ENCODE measurements at regions not wholly inside any gene's neighbourhood (a gene's known extent, or its start where the extent isn't known, plus 50 kb on each side); places are given as distances from the start of the nearest gene placed in this dataset.

DNA sequence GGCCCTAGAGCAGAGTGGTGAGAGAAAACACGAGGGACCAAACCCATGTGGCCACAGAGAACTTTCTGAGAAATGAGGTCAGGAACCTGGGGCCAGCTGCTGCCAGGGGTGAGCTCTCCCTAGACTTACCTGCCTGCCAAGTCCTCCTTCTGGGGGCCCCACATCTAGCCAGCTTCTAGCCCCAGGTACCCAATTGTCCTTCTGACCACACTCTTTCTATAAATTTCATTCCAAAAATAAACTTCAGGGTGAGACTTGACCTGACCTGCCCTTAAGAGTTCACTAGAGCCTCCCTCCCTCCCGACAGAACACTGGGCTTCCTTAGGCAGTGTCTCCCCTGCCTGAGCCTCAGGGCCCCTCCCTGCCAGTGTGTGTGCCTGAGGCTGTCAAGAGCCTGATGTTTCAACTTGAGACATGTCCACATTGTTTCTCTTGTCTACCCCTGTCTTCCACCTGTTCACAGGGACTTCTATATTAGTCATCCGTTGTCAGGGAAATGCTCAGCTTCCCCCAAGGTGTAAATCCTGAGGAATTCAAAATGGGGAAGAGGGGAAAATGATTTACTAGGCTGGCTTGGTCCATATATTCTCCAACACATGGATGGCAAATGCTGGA is 312.8 kb upstream of the TLE3 start:
- DNase-seq (ENCODE audit: low spot score in 2 of 2) (no peak), ATAC-seq (no peak)
- Mint-ChIP-seq H3K4me1 (no peaks in the 10 kb centered on the region), H3K36me3 (no peaks in the 10 kb centered on the region), H3K27ac (no peak overlapping the region), H3K4me3 (no peak overlapping the region), H3K9me3 (no peaks in the 10 kb centered on the region)

DNA sequence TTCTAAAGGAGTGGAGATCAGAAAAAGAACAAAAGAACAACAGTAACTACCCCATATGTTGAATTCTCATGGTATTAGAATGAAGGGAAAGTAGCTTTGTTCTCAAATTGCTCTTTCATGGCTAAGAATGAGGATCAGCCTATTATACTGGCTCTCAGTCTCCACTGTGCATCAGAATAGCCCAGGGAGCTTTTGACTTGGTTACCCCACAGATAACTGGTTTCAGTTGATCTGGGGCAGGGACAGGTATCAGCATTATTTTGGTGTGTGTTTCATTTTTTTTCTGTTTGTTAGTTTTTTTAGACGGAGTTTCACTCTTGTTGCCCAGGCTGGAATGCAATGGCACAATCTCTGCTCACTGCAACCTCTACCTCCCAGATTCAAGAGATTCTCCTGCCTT is 311.7 kb upstream of the TLE3 start:
- no peaks in the 10 kb centered on the region for H3K9me3 Mint-ChIP-seq
- no peaks in the 10 kb centered on the region for H3K36me3 Mint-ChIP-seq
- DNase-seq (ENCODE audit: low spot score in 2 of 2) (no peak), ATAC-seq (no peak)
- H3K4me1 Mint-ChIP-seq, result no peaks in the 10 kb centered on the region
- no peak overlapping the region for H3K4me3 Mint-ChIP-seq
- no peak overlapping the region for H3K27ac Mint-ChIP-seq

DNA sequence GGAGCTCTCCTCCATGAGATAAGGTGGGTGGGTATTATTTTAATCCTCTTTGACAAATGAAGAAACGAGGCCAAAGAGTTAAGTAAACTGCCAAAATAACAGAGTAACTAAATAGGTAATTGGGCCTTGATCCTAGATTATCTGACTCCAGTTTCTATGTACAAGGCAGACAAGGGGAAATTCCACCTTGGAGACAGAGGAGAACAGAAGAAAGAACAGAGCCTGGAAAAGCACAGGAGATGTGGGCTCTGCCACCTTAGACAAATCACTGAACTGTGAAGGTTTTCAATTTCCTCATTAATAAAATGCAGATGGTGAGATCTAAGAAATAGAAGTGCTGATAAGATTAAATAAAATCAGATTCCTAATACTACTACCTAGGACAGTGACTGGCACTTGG is 310.2 kb upstream of the TLE3 start:
- Mint-ChIP-seq H3K4me1 (no peaks in the 10 kb centered on the region), H3K36me3 (no peaks in the 10 kb centered on the region), H3K4me3 (no peak overlapping the region), H3K27ac (no peak overlapping the region), H3K9me3 (no peaks in the 10 kb centered on the region)
- DNase-seq (ENCODE audit: low spot score in 2 of 2) (no peak), ATAC-seq (no peak)

DNA sequence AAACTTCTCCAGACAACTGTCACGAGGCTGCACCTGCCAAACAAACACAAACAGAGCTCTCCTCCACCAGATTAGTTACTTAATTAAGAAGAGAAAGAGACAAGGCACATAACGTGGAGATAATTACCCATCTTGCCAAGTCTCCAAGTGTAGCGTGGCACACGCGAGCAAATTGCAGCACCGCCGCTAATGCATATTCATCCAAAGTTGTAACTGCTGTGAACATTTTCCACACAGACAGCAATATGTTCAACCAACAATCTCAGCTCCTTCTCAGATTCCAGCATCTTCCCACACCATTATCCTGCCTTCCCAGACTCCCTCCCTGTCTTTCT is 309.6 kb upstream of the TLE3 start:
- H3K4me1 Mint-ChIP-seq, result no peaks in the 10 kb centered on the region
- H3K9me3 Mint-ChIP-seq, result no peaks in the 10 kb centered on the region
- H3K36me3 Mint-ChIP-seq, result no peaks in the 10 kb centered on the region
- no peak overlapping the region for H3K27ac Mint-ChIP-seq
- no peak overlapping the region for H3K4me3 Mint-ChIP-seq
- DNase-seq (ENCODE audit: low spot score in 2 of 2), result no peak
- ATAC-seq, result no peak

DNA sequence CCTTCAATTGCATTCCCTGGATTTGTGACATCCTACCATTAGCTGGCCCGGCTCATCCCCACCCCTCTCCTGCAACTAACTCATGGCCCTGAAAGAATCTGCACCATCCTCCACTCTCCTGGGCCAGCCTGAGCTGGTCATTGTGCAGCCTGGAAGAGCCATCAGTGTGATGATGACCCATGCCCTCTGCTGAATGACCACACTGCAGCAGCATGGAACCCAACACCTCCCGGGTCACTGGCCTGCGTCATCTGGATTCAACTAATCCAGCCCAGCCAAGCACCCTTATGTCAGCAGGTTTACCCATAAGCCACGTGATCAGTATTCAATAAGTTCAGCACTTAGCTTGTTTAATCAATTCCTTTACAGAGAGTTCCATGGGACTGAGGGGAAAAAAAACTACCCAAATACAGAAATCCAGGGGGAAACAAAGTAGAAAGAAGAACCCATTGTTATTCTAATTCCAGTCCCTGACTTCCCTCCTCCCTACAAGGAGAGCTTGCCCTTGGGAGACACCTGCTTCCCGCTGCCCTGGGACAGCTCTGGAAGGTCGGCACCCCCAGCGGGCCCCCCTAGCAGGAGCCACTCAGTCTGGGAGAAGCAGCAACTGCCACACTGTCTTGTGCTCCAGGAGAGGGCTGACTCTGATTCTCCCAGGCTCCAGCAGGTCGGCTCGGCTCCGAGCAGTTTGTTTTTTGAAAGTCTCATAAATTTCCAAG is 309.1 kb upstream of the TLE3 start:
- DNase-seq (ENCODE audit: low spot score in 2 of 2) (no peak), ATAC-seq (no peak)
- no peak overlapping the region for H3K4me3 Mint-ChIP-seq
- no peaks in the 10 kb centered on the region for H3K36me3 Mint-ChIP-seq
- no peak overlapping the region for H3K27ac Mint-ChIP-seq
- H3K9me3 Mint-ChIP-seq, result no peaks in the 10 kb centered on the region
- no peaks in the 10 kb centered on the region for H3K4me1 Mint-ChIP-seq

DNA sequence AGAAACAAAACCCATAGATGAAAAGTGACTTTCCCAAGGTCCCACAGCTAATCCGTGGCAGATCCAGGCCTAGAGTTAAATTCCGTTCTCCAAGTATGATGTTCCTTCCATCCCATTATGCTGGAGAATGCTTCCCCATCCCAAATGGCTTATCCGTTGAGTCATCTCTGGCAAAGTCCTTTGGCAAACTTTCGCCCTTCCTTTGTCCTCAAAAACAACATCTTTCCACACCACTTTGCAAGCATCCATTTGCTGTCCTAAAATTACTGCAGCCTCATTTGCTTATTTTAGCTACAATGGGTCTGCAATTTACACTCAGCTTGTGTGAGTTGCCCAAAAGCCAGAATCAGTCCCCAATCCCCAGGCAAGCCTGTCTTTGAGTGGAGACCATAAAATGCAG is 304.0 kb upstream of the TLE3 start:
- DNase-seq (ENCODE audit: low spot score in 2 of 2) (no peak), ATAC-seq (no peak)
- no peaks in the 10 kb centered on the region for H3K36me3 Mint-ChIP-seq
- H3K27ac Mint-ChIP-seq, result no peak overlapping the region
- no peaks in the 10 kb centered on the region for H3K4me1 Mint-ChIP-seq
- no peaks in the 10 kb centered on the region for H3K9me3 Mint-ChIP-seq
- no peak overlapping the region for H3K4me3 Mint-ChIP-seq

DNA sequence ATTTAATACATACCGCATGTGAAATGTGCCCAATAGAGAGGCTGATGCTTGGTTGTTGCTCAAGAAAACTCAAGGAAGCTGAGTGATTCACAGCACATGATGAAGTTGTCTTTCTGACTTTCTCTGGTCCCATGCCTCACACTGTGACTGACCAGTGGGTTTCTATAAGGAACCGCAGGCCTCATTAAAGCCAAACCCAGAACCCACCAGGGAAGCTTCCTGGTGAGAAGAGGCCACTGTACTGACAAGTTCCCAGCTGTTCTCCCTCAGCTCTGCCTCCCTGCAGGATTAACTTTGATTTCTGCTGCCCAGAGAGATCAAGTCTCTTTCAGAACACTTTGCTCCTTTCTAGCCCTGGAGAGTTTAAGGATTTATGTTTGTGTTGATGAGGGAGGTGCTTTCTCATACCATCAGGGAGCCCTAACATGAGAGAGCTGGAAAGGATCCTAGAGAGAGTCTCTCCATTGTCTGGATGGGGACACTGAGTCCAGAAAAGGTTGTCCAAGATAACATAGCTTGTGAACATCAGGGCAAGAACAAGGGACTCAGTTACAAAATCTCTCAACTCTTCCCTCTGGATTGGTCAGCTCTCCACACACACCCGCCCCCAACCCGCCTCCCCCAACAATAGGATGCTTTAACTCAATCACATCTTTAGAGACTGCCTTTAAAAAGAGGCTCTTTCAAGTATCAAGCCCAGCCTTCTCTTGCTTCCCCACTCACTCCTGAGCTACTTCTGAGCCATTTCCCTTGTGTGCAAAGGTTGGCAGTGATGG is 303.2 kb upstream of the TLE3 start:
- no peaks in the 10 kb centered on the region for H3K4me1 Mint-ChIP-seq
- no peaks in the 10 kb centered on the region for H3K9me3 Mint-ChIP-seq
- no peak for DNase-seq (ENCODE audit: low spot score in 2 of 2)
- ATAC-seq, result no peak
- H3K4me3 Mint-ChIP-seq, result no peak overlapping the region
- no peaks in the 10 kb centered on the region for H3K36me3 Mint-ChIP-seq
- no peak overlapping the region for H3K27ac Mint-ChIP-seq

DNA sequence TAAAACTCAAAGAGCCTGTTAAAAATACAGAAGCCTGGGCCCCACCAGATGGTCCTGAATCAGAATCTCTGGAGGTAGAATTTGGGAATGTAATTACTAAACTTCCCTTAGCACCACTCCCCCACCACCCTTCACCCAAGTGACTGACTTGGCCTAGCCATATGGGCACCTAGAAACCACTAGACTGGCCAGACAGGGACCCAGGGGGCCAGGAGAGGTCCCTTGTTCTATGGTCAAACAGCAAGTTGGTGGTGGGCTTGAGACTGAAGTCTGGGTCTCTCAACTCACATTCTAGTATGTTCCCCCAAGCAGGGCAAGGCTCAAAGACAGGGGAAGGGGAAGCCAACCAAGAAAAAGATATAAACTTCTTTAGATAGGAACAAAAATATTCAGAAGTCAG is 301.5 kb upstream of the TLE3 start:
- no peaks in the 10 kb centered on the region for H3K36me3 Mint-ChIP-seq
- H3K4me1 Mint-ChIP-seq, result no peaks in the 10 kb centered on the region
- ATAC-seq (no peak), DNase-seq (ENCODE audit: low spot score in 2 of 2) (no peak)
- no peak overlapping the region for H3K4me3 Mint-ChIP-seq
- no peak overlapping the region for H3K27ac Mint-ChIP-seq
- H3K9me3 Mint-ChIP-seq, result no peaks in the 10 kb centered on the region

DNA sequence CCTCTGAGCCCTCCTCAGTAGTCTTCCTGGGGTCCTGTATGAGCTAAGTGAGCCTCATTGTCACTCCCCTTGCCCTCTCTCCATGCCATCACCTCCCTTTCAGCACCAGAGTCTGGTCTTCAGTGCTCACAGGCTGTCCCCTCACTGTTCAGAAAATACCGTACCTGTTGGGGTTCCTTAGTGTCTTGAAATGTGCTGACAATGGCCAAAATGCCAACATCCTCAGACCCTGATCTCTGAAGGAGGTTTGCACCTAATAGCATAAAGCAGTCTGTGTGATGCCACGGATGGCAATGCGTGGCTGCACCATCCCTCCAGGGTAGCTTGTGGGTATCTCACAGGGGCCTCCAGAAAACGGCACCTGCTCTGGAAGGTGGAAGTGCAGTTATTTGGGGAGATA is 301.0 kb upstream of the TLE3 start:
- Mint-ChIP-seq H3K4me3 (no peak overlapping the region), H3K9me3 (no peaks in the 10 kb centered on the region), H3K4me1 (no peaks in the 10 kb centered on the region), H3K36me3 (no peaks in the 10 kb centered on the region), H3K27ac (no peak overlapping the region)
- ATAC-seq (no peak), DNase-seq (ENCODE audit: low spot score in 2 of 2) (no peak)

DNA sequence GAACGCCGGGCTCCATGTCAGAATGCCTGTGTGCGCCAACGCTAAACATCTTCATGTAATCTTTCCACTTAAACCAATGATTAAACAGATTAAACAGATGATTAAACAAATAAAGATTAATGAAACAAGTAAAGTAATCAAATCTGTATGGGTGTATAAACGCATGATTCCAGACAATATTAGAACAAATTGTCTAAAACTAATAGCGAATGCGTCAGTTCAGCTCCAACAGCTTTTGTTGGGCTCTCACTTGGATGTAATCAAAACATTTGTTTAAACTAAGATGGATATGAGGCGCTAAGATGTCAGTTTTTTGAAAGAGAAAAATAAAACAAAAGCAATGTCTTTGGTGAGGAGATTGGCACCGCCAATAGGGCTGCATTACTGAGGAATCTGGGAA is 299.1 kb upstream of the TLE3 start:
- no peaks in the 10 kb centered on the region for H3K36me3 Mint-ChIP-seq
- no peaks in the 10 kb centered on the region for H3K4me1 Mint-ChIP-seq
- H3K27ac Mint-ChIP-seq, result no peak overlapping the region
- no peaks in the 10 kb centered on the region for H3K9me3 Mint-ChIP-seq
- ATAC-seq, result no peak
- H3K4me3 Mint-ChIP-seq, result no peak overlapping the region
- no peak for DNase-seq (ENCODE audit: low spot score in 2 of 2)

DNA sequence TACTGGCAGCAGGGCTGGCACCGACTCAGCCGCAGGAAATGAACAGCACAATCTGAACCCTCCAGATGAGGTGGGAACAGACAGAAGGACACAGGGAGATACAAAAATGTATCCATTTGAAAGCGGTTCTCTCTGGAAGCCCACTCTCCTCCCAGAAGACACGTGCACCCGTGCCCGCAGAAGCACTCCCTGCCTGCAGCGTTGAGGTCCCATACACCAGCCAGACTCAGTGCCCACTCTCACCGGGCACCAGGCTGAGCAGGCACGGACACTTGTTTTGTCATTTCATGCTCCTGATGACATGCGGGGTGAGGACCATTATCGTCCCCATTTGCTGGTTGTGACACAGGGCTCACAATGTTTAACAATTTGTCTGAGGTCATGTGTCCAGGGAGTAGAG is 297.4 kb upstream of the TLE3 start:
- Mint-ChIP-seq H3K27ac (no peak overlapping the region), H3K4me1 (no peaks in the 10 kb centered on the region), H3K4me3 (no peak overlapping the region), H3K36me3 (no peaks in the 10 kb centered on the region), H3K9me3 (no peaks in the 10 kb centered on the region)
- DNase-seq (ENCODE audit: low spot score in 2 of 2), result no peak
- no peak for ATAC-seq

DNA sequence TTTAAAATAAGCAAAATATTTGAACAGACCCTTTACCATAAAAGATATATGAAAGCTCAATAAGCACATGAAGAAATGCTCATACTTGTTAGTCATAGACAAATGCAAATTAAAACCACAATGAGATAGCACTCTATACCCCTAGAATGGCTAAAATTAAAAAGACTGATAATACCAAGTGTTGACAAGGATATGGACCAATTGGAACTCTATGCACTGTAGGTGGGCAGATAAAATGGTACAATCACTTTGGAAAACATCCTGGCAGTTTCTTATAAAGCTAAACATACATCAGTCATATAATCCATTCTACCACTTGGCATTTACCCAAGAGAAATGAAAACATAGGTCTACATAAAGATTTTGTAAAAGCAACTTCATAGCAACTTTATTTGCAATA is 293.0 kb upstream of the TLE3 start:
- Mint-ChIP-seq H3K27ac (no peak overlapping the region), H3K4me3 (no peak overlapping the region), H3K4me1 (no peaks in the 10 kb centered on the region), H3K9me3 (no peaks in the 10 kb centered on the region), H3K36me3 (no peaks in the 10 kb centered on the region)
- no peak for ATAC-seq
- DNase-seq (ENCODE audit: low spot score in 2 of 2), result no peak

DNA sequence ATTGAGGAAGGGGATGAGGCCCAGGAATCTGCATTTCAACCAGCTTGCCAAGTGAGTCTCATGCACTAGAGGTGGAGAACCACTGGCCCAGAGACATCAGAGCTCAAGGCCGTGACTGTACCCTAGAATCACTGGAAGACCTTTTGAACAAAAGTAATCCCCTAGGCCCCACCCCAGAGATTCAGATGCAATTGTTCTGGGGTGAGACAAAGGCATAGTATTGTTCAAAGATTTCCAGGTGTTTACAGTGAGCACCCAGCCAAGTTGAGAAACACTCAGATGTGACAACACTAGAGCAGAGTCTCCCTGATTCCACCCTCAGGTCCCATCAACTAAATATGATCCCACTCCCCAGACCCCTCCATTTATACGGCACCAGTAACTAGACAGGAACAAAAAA is 290.3 kb upstream of the TLE3 start:
- no peaks in the 10 kb centered on the region for H3K36me3 Mint-ChIP-seq
- no peak overlapping the region for H3K4me3 Mint-ChIP-seq
- no peaks in the 10 kb centered on the region for H3K9me3 Mint-ChIP-seq
- ATAC-seq (no peak), DNase-seq (ENCODE audit: low spot score in 2 of 2) (no peak)
- no peaks in the 10 kb centered on the region for H3K4me1 Mint-ChIP-seq
- no peak overlapping the region for H3K27ac Mint-ChIP-seq

DNA sequence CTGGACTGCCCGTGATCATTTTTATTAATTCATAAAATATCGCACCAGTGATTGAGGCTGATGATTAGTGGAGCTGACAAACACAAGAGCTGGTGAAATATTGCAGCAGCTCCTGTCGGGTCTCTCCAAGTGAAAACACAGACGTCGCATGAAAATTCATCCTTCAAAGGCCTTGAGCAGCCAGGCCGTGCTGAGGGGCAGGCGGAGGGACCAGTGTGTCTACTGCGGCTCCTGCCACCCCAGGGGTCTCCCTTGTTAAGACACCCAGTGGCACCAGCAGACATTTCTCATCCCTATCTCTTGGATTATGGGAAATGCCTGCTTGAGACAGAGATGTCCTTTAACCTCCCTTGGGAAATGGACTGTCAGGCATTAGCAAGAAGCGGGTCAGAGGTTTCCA is 289.4 kb upstream of the TLE3 start:
- Mint-ChIP-seq H3K4me3 (no peak overlapping the region), H3K36me3 (no peaks in the 10 kb centered on the region), H3K9me3 (peaks cover 2% of the 10 kb centered on the region), H3K4me1 (no peaks in the 10 kb centered on the region), H3K27ac (no peak overlapping the region)
- ATAC-seq (no peak), DNase-seq (ENCODE audit: low spot score in 2 of 2) (no peak)

DNA sequence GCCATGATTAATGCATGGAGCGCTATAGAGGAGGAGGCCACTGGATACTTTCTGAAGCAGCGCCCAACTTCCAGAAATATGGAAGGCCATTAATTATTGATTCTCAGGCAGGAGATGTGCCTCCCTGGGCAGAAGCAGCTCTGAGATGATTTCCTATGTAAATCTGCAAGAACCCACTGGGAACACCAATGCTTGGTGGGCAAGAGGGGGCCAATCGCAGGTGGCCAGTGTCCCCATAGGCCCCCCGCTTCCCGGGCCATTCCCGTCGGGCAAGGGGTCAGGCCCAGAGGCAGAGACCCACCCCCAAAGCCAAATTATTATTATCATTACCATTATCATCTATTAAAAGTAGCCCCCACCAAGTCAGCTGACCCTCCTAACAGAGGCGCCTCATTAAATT is 288.0 kb upstream of the TLE3 start:
- ATAC-seq (no peak), DNase-seq (ENCODE audit: low spot score in 2 of 2) (no peak)
- Mint-ChIP-seq H3K9me3 (peaks cover 4% of the 10 kb centered on the region), H3K27ac (no peak overlapping the region), H3K4me1 (no peaks in the 10 kb centered on the region), H3K36me3 (no peaks in the 10 kb centered on the region), H3K4me3 (no peak overlapping the region)

DNA sequence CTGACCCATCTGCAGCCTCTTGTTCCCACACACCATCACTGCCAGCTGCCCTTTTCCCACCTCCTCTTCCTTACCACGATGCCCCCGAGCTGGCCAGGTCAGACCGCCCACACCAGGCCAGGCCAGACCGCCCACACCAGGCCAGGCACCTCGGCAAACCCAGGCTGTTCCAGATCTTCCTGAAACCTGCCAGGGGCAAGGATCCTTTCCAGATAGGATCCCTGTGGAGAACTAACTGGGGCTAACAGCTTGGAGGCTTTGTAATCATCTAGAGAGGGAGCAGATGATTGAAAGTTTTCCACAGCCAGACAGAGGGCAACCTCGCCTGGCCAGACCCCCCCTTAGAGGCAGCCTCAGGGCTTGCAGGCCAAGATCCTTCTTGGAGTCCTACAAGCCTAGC is 287.3 kb upstream of the TLE3 start:
- H3K4me3 Mint-ChIP-seq, result no peak overlapping the region
- DNase-seq (ENCODE audit: low spot score in 2 of 2) (no peak), ATAC-seq (no peak)
- H3K36me3 Mint-ChIP-seq, result no peaks in the 10 kb centered on the region
- H3K4me1 Mint-ChIP-seq, result no peaks in the 10 kb centered on the region
- no peak overlapping the region for H3K27ac Mint-ChIP-seq
- peaks cover 4% of the 10 kb centered on the region for H3K9me3 Mint-ChIP-seq
